ENCODE measurements at regions not wholly inside any gene's neighbourhood (a gene's known extent, or its start where the extent isn't known, plus 50 kb on each side); places are given as distances from the start of the nearest gene placed in this dataset.

GRCh38 chr10:94210440-94211168 lies 152.1 kb downstream of the NOC3L start:
- Histone ChIP-seq H3K27me3 (replicated peaks; ENCODE audit: control insufficient read depth, insufficient read depth, low read length) (no peaks in the 10 kb centered on the region; the same call in 1 of the 2 replicates), H3K4me3 (replicated peaks; ENCODE audit: low read depth, low read length) (no peak overlapping the region), H3K36me3 (ENCODE audit: control insufficient read depth, insufficient read depth, low read length) (no peaks in the 10 kb centered on the region)
- no peak for TF ChIP-seq CTCF (IDR thresholded peaks at IDR 0.05; ENCODE audit: insufficient read depth, low read length, poor library complexity, severe bottlenecking)
- DNase-seq (ENCODE audit: extremely low read depth, insufficient read length) = no peak

- TF ChIP-seq CTCF (IDR thresholded peaks at IDR 0.05; ENCODE audit: insufficient read depth, low read length, poor library complexity, severe bottlenecking) = no peak
Observed at GRCh38 chr10:94211169-94211510, 151.6 kb downstream of the NOC3L start.

GRCh38 chr10:94213001-94213530 lies 149.7 kb downstream of the NOC3L start:
- no peaks in the 10 kb centered on the region; the same call in 1 of the 2 replicates for H3K27me3 ChIP-seq (replicated peaks; ENCODE audit: control insufficient read depth, insufficient read depth, low read length)
- no peak for TF ChIP-seq CTCF (IDR thresholded peaks at IDR 0.05; ENCODE audit: insufficient read depth, low read length, poor library complexity, severe bottlenecking)
- DNase-seq (ENCODE audit: extremely low read depth, insufficient read length) = no peak
- no peak overlapping the region for H3K4me3 ChIP-seq (replicated peaks; ENCODE audit: low read depth, low read length)
- no peaks in the 10 kb centered on the region for H3K36me3 ChIP-seq (ENCODE audit: control insufficient read depth, insufficient read depth, low read length)

More at GRCh38 chr10:94211169-94211510, 151.6 kb downstream of the NOC3L start:
- Histone ChIP-seq H3K36me3 (ENCODE audit: control insufficient read depth, insufficient read depth, low read length) (no peaks in the 10 kb centered on the region), H3K27me3 (replicated peaks; ENCODE audit: control insufficient read depth, insufficient read depth, low read length) (no peaks in the 10 kb centered on the region; the same call in 1 of the 2 replicates), H3K4me3 (replicated peaks; ENCODE audit: low read depth, low read length) (no peak overlapping the region)
- DNase-seq (ENCODE audit: extremely low read depth, insufficient read length) = no peak

- H3K4me3 ChIP-seq (replicated peaks; ENCODE audit: low read depth, low read length) = no peak overlapping the region
- DNase-seq (ENCODE audit: extremely low read depth, insufficient read length) = no peak
- no peaks in the 10 kb centered on the region for H3K36me3 ChIP-seq (ENCODE audit: control insufficient read depth, insufficient read depth, low read length)
- TF ChIP-seq CTCF (IDR thresholded peaks at IDR 0.05; ENCODE audit: insufficient read depth, low read length, poor library complexity, severe bottlenecking) = no peak
- H3K27me3 ChIP-seq (replicated peaks; ENCODE audit: control insufficient read depth, insufficient read depth, low read length) = no peaks in the 10 kb centered on the region; the same call in 1 of the 2 replicates
Observed at GRCh38 chr10:94213980-94214379, 148.8 kb downstream of the NOC3L start.

DNA sequence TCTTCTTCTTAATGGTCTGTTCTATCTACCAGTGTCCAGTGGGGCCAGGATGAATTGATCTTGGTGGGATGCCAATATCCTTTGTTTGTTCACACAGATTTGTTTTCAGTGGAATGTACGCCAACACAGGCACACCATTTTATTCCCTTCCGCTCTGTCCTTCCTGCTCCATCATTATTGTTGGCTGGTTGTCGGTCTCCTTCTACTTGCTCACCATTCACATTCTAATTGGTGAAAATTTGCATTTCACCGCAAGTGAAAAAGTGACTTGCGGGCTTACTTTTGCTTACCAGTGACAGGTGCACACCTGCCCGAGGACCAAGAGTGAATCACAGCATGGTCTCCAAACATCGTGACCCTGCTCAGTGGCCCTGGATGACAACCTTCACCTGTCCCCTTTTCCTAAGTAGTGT lies 148.3 kb downstream of the NOC3L start:
- TF ChIP-seq CTCF (IDR thresholded peaks at IDR 0.05; ENCODE audit: insufficient read depth, low read length, poor library complexity, severe bottlenecking) = no peak
- Histone ChIP-seq H3K4me3 (replicated peaks; ENCODE audit: low read depth, low read length) (no peak overlapping the region), H3K36me3 (ENCODE audit: control insufficient read depth, insufficient read depth, low read length) (no peaks in the 10 kb centered on the region), H3K27me3 (replicated peaks; ENCODE audit: control insufficient read depth, insufficient read depth, low read length) (no peaks in the 10 kb centered on the region; the same call in 1 of the 2 replicates)
- DNase-seq (ENCODE audit: extremely low read depth, insufficient read length) = no peak
